ENCODE measurements at regions not wholly inside any gene's neighbourhood (a gene's known extent, or its start where the extent isn't known, plus 50 kb on each side); places are given as distances from the start of the nearest gene placed in this dataset.

DNA sequence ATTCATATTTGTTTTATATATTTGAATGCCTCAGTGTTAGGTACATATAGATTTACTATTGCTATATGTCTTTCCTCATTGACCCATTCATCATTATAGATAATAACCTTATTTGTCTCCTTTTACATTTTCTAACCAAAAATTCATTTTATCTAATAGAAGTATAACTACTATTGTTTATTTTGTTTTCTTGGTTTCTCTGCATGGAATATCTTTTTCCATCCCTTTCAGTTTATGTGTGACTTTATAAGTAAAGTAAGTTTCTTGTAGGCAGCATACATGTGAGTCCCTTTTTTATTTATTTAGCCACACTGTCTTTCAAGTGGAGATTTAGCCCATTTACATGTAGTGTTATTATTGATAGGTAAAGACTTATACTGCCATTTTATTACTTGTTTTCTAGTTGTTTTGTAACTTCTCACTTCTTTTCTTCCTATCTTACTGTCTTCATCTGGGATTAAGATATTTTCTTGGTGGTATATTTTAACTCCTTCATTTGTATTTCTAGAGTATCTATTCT lies 572.0 kb upstream of the MAN1A1 start:
- no peak for TF ChIP-seq CTCF (IDR thresholded peaks at IDR 0.05; ENCODE audit: low read depth, low read length, missing control alignments)
- no peak for DNase-seq (ENCODE audit: extremely low read depth, low read depth)
- H3K4me3 ChIP-seq (replicated peaks; ENCODE audit: low read depth, low read length): no peak overlapping the region

GRCh38 chr6:119917186-119917585 lies 567.6 kb upstream of the MAN1A1 start:
- TF ChIP-seq CTCF (IDR thresholded peaks at IDR 0.05; ENCODE audit: low read depth, low read length, missing control alignments): no peak
- DNase-seq (ENCODE audit: extremely low read depth, low read depth): no peak
- H3K4me3 ChIP-seq (replicated peaks; ENCODE audit: low read depth, low read length): no peak overlapping the region

- DNase-seq (ENCODE audit: extremely low read depth, low read depth): no peak
- no peak for TF ChIP-seq CTCF (IDR thresholded peaks at IDR 0.05; ENCODE audit: low read depth, low read length, missing control alignments)
- no peak overlapping the region for H3K4me3 ChIP-seq (replicated peaks; ENCODE audit: low read depth, low read length)
Observed at GRCh38 chr6:119915971-119916370, 566.4 kb upstream of the MAN1A1 start.

GRCh38 chr6:119908157-119908556 lies 558.6 kb upstream of the MAN1A1 start:
- no peak overlapping the region for H3K4me3 ChIP-seq (replicated peaks; ENCODE audit: low read depth, low read length)
- no peak for DNase-seq (ENCODE audit: extremely low read depth, low read depth)
- no peak for TF ChIP-seq CTCF (IDR thresholded peaks at IDR 0.05; ENCODE audit: low read depth, low read length, missing control alignments)

- TF ChIP-seq CTCF (IDR thresholded peaks at IDR 0.05; ENCODE audit: low read depth, low read length, missing control alignments): no peak
- H3K4me3 ChIP-seq (replicated peaks; ENCODE audit: low read depth, low read length): no peak overlapping the region
Observed at GRCh38 chr6:119902681-119903080, 553.1 kb upstream of the MAN1A1 start.

DNA sequence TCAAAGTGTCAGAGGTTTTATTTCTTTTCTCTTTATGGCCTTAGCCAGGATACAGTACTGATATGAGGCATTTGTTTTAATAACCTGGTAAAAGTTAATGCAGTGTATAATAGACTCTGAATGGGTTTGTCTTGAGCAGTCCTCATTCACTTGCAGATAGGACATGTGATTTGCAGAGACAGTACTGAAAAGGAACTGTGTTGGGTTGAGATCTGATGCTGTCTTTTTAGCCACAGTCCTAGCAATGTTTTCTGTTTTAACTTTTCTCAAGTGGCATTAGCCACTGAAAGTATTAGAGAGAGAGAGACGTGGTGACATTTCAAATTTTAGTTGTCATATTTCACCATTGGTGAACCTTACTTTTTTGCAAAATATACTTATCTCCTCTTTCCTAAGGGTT lies 547.2 kb upstream of the MAN1A1 start:
- DNase-seq (ENCODE audit: extremely low read depth, low read depth): no peak
- TF ChIP-seq CTCF (IDR thresholded peaks at IDR 0.05; ENCODE audit: low read depth, low read length, missing control alignments): no peak
- H3K4me3 ChIP-seq (replicated peaks; ENCODE audit: low read depth, low read length): no peak overlapping the region

More at GRCh38 chr6:119902681-119903080, 553.1 kb upstream of the MAN1A1 start:
- DNase-seq (ENCODE audit: extremely low read depth, low read depth): no peak

DNA sequence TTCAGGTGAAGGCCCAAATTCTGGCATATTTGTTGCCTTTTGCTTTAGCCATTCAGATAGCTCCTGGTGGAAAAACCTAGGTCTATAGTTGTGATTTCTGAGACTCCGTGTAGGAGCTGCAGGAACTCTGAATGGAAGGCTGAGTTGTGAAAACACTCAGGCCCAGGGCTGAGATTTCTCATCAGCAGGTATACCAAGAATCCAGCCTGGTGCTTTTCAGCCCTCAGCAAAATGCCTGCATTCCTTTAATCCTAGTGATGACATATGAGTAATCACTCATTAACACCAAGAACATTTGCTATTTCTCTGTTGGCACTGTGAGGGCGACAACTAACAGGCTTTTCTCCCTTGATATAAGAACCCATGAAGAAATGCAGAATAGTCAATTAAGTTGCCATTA lies 546.1 kb upstream of the MAN1A1 start:
- no peak for TF ChIP-seq CTCF (IDR thresholded peaks at IDR 0.05; ENCODE audit: low read depth, low read length, missing control alignments)
- H3K4me3 ChIP-seq (replicated peaks; ENCODE audit: low read depth, low read length): no peak overlapping the region
- DNase-seq (ENCODE audit: extremely low read depth, low read depth): no peak
